ENCODE measurements at regions not wholly inside any gene's neighbourhood (a gene's known extent, or its start where the extent isn't known, plus 50 kb on each side); places are given as distances from the start of the nearest gene placed in this dataset.

- TF ChIP-seq FOXP2 (optimal IDR thresholded peaks at IDR 0.05; ENCODE audit: control extremely low read depth, extremely low read length, insufficient read depth), result no peak
- TF ChIP-seq POLR2AphosphoS5 (IDR thresholded peaks at IDR 0.05; ENCODE audit: borderline replicate concordance, low read depth, low read length), result no peak
- TF ChIP-seq EZH2 (IDR thresholded peaks at IDR 0.05), result no peak
These were observed 137.5 kb upstream of the WDR11 start for GRCh38 chr10:120713573-120714205.
